ENCODE measurements at regions not wholly inside any gene's neighbourhood (a gene's known extent, or its start where the extent isn't known, plus 50 kb on each side); places are given as distances from the start of the nearest gene placed in this dataset.

DNA sequence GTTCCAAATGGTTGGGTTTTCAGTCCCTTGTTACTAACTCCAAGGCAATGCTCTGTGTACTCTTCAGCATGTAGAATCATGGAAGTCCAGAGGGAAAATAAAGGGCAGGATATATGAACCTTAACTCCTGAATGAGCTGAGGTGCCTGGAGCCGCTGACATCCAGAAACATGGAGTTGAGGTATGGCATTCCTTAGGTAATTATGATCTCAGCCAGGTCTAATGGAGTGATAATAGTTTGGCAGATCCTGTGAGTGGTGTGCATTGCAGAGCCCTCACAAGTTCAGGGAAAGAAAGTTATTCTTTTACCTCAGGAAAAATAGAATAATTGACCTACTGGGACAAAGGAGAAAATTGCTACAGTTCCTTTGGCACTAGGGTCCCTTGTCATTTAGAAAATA is 369.1 kb downstream of the ZNF608 start:
- H3K9ac ChIP-seq (replicated peaks in 1 of 4; ENCODE audit: extremely low read depth in 1 of 4, low read depth in 3 of 4, low read length in 3 of 4), result no peak overlapping the region
- peaks cover 0 to 3% (median 0%) of the 10 kb centered on the region in 4 experiments; a peak in 1 of 8 replicates for H3K36me3 ChIP-seq (ENCODE audit: control insufficient read depth in 2 of 4, insufficient read depth in 4 of 4, low read length in 3 of 4)
- H2BK15ac ChIP-seq (ENCODE audit: low read length), result no peak overlapping the region
- no peak overlapping the region for H3K27ac ChIP-seq (ENCODE audit: low read depth, low read length)
- no peak overlapping the region for H2BK5ac ChIP-seq (ENCODE audit: low read depth, low read length)
- no peak overlapping the region for H4K91ac ChIP-seq (replicated peaks; ENCODE audit: insufficient read length, low read length)
- no peak overlapping the region for H3K56ac ChIP-seq (replicated peaks; ENCODE audit: insufficient read length, low read depth, low read length)
- H2AK5ac ChIP-seq (ENCODE audit: low read depth, low read length), result no peak overlapping the region
- no peak overlapping the region for H2BK12ac ChIP-seq (ENCODE audit: low read depth, low read length)
- H3K4me3 ChIP-seq (ENCODE audit: extremely low read depth in 1 of 4, insufficient read depth in 2 of 4, low read depth in 3 of 4, low read length in 4 of 4), result no peak overlapping the region
- no peak overlapping the region for H3K4ac ChIP-seq (replicated peaks; ENCODE audit: insufficient read length, low read depth, low read length)
- no peak overlapping the region for H4K5ac ChIP-seq (ENCODE audit: insufficient read length, low read depth, low read length)
- peaks cover 3 to 9% of the 10 kb centered on the region in 2 experiments; a peak in 3 of 4 replicates for H3K9me3 ChIP-seq (ENCODE audit: insufficient read depth in 2 of 2, low read depth in 1 of 2, low read length in 1 of 2)
- H3K79me1 ChIP-seq (ENCODE audit: low read depth, low read length), result no peaks in the 10 kb centered on the region
- no peak overlapping the region for H3K4me2 ChIP-seq (ENCODE audit: insufficient read depth in 1 of 2, low read depth in 2 of 2, low read length in 2 of 2)
- no peaks in the 10 kb centered on the region for H3K27me3 ChIP-seq (replicated peaks in 1 of 4; ENCODE audit: control insufficient read depth in 3 of 4, extremely low read depth in 1 of 4, insufficient read depth in 3 of 4, low read length in 3 of 4)
- FAIRE-seq (no peak), DNase-seq (ENCODE audit: low read depth in 1 of 2, low spot score in 2 of 2) (no peak)
- H3K14ac ChIP-seq (ENCODE audit: insufficient read length), result no peak overlapping the region
- POLR2A ChIA-PET (ENCODE audit: partially characterized antibody), result no interaction called here
- H2BK20ac ChIP-seq (ENCODE audit: low read length), result no peak overlapping the region
- no peaks in the 10 kb centered on the region for H3K79me2 ChIP-seq (ENCODE audit: control insufficient read depth in 1 of 2, insufficient read depth in 2 of 2, low read length in 2 of 2)
- no peaks in the 10 kb centered on the region for H3K4me1 ChIP-seq (replicated peaks in 1 of 4; ENCODE audit: control insufficient read depth in 3 of 4, insufficient read depth in 4 of 4, low read length in 3 of 4)
- no peaks in the 10 kb centered on the region for H4K20me1 ChIP-seq (replicated peaks in 1 of 2; ENCODE audit: control insufficient read depth in 1 of 2, insufficient read depth in 2 of 2, low read length in 2 of 2)
- H3K23me2 ChIP-seq (ENCODE audit: low read depth, low read length), result no peaks in the 10 kb centered on the region
- CTCF ChIA-PET (ENCODE audit: partially characterized antibody), result no interaction called here
- H3K23ac ChIP-seq (ENCODE audit: insufficient read length), result no peak overlapping the region
- no peak overlapping the region for H4K8ac ChIP-seq (ENCODE audit: extremely low read depth, insufficient read depth, low read length)
- H2AFZ ChIP-seq (ENCODE audit: low read length), result no peak overlapping the region
- H2BK120ac ChIP-seq (replicated peaks; ENCODE audit: low read depth, low read length), result no peak overlapping the region
- WGBS, 2 experiments (ENCODE audit: extremely low coverage in 1 of 2, insufficient coverage in 1 of 2, insufficient read length in 1 of 2, insufficient replicate concordance in 2 of 2, low coverage in 1 of 2, low lambda C conversion rate in 2 of 2, missing lambda C conversion rate in 1 of 2), result 77% methylated on average over 1 of the region's 1 CpG; no CpG with 5 or more reads in 1 of the 2 experiments
- H3K18ac ChIP-seq (ENCODE audit: extremely low read depth, low read length), result no peak overlapping the region
- TF ChIP-seq CHD2 (IDR thresholded peaks at IDR 0.05; ENCODE audit: low read length) (no peak), TAF7 (optimal IDR thresholded peaks at IDR 0.05; ENCODE audit: borderline replicate concordance, low read depth, low read length) (no peak), BACH1 (IDR thresholded peaks at IDR 0.05; ENCODE audit: low read length) (no peak), SP1 (IDR thresholded peaks at IDR 0.05; ENCODE audit: low read depth, low read length) (no peak), NRF1 (IDR thresholded peaks at IDR 0.05; ENCODE audit: low read depth, low read length) (no peak), POLR2AphosphoS5 (IDR thresholded peaks at IDR 0.05; ENCODE audit: low read depth, low read length) (no peak), RAD21 (IDR thresholded peaks at IDR 0.05 in 1 of 2, conservative IDR thresholded peaks at IDR 0.05 in 1 of 2; ENCODE audit: low read depth in 2 of 2, low read length in 2 of 2) (no peak), FOSL1 (IDR thresholded peaks at IDR 0.05; ENCODE audit: insufficient read depth, low read depth, low read length) (no peak), HDAC6 (IDR thresholded peaks at IDR 0.05; ENCODE audit: low read depth, low read length) (no peak)
- TF ChIP-seq, protein P1, sequence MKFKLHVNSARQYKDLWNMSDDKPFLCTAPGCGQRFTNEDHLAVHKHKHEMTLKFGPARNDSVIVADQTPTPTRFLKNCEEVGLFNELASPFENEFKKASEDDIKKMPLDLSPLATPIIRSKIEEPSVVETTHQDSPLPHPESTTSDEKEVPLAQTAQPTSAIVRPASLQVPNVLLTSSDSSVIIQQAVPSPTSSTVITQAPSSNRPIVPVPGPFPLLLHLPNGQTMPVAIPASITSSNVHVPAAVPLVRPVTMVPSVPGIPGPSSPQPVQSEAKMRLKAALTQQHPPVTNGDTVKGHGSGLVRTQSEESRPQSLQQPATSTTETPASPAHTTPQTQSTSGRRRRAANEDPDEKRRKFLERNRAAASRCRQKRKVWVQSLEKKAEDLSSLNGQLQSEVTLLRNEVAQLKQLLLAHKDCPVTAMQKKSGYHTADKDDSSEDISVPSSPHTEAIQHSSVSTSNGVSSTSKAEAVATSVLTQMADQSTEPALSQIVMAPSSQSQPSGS (IDR thresholded peaks at IDR 0.05; ENCODE audit: low read length), result no peak
- TF ChIP-seq, protein P2, sequence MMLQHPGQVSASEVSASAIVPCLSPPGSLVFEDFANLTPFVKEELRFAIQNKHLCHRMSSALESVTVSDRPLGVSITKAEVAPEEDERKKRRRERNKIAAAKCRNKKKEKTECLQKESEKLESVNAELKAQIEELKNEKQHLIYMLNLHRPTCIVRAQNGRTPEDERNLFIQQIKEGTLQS (IDR thresholded peaks at IDR 0.05; ENCODE audit: insufficient read depth, low read depth, low read length), result no peak
- TF ChIP-seq, protein P3, sequence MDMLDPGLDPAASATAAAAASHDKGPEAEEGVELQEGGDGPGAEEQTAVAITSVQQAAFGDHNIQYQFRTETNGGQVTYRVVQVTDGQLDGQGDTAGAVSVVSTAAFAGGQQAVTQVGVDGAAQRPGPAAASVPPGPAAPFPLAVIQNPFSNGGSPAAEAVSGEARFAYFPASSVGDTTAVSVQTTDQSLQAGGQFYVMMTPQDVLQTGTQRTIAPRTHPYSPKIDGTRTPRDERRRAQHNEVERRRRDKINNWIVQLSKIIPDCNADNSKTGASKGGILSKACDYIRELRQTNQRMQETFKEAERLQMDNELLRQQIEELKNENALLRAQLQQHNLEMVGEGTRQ (IDR thresholded peaks at IDR 0.05; ENCODE audit: low read length), result no peak

All from H1 (cell line).